Smooth muscle cell (in vitro differentiated cells): ENCODE measurements at regions not wholly inside any gene's neighbourhood (a gene's known extent, or its start where the extent isn't known, plus 50 kb on each side); places are given as distances from the start of the nearest gene placed in this dataset.

Source experiments
- DNase-seq: peaks from one replicate; lab custom pipeline; 2025; ENCODE audit not compliant: unreplicated experiment; lab: John Stamatoyannopoulos, UW
- H2AFZ ChIP-seq: fragments of 200-600 bp; sonication (generic); 2 replicates; pipeline ENCODE4 v1.6.0; 2016; ENCODE audit warnings: antibody characterized with exemption, low read depth, mild to moderate bottlenecking
- H3F3A ChIP-seq: fragments of 200-600 bp; sonication (generic); 2 replicates; pipeline ENCODE4 v1.6.0; 2017; ENCODE audit warnings: antibody characterized with exemption, low read depth
- H3K27ac ChIP-seq: fragments of 200-600 bp; sonication (generic); 2 replicates; pipeline ENCODE4 v1.5.1; 2016; ENCODE audit warnings: low read depth, mild to moderate bottlenecking
- H3K27me3 ChIP-seq: fragments of 200-600 bp; sonication (generic); 2 replicates; pipeline ENCODE4 v1.6.1; 2016; ENCODE audit warnings: low read depth, mild to moderate bottlenecking
- H3K36me3 ChIP-seq: fragments of 200-600 bp; sonication (generic); 2 replicates; pipeline ENCODE4 v1.5.1; 2016; ENCODE audit warnings: low read depth
- H3K4me1 ChIP-seq: fragments of 200-600 bp; sonication (generic); 2 replicates; pipeline ENCODE4 v1.5.1; 2016; ENCODE audit warnings: low read depth
- H3K4me2 ChIP-seq: fragments of 200-600 bp; sonication (generic); 2 replicates; pipeline ENCODE4 v1.6.0; 2016; ENCODE audit warnings: mild to moderate bottlenecking
- H3K4me3 ChIP-seq: fragments of 200-600 bp; sonication (generic); 2 replicates; pipeline ENCODE4 v1.5.1; 2016; ENCODE audit warnings: mild to moderate bottlenecking
- H3K79me2 ChIP-seq: fragments of 200-600 bp; sonication (generic); 2 replicates; pipeline ENCODE4 v1.6.0; 2016; ENCODE audit warnings: low read depth, mild to moderate bottlenecking
- H3K9ac ChIP-seq: fragments of 200-600 bp; sonication (generic); 2 replicates; pipeline ENCODE4 v1.6.0; 2016; ENCODE audit warnings: low read depth
- H3K9me3 ChIP-seq: fragments of 200-600 bp; sonication (generic); replicated peaks from 2 replicates; pipeline ENCODE4 v1.5.1; 2016; ENCODE audit warnings: low read depth
- H4K20me1 ChIP-seq: fragments of 200-600 bp; sonication (generic); 2 replicates; pipeline ENCODE4 v1.6.0; 2016; ENCODE audit warnings: low read depth
- WGBS: methylation state at CpG from one replicate; pipeline ENCODE4 v1.1.7; 2016; ENCODE audit warnings: low lambda C conversion rate; 5-methylcytosine and 5-hydroxymethylcytosine counted together
- TF ChIP-seq, protein P1 (sequence below): fragments of 200-600 bp; sonication (generic); IDR thresholded peaks from 2 replicates; pipeline ENCODE4 v1.5.1; 2017; ENCODE audit warnings: borderline replicate concordance, mild to moderate bottlenecking, antibody characterized with exemption; ENCODE audit not compliant: insufficient read depth, poor library complexity, severe bottlenecking

DNA sequence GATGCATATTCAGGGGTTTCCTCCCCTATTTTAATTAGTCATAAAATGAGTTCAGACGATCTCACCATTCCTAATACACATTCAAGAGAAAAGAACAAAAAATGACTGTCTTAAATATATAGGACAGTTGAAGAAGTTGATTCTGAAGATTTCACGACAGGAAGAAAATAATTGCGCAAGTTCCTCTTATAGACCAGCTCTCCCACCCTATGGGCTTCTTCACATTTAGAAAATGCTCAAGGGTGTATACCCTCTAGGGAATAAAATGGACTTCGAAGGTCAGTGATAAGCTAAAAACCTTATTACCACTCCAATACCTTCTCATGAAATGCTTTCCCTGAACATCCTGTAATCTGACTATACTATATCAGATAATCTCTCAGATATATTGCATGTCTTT, 149.2 kb upstream of the TEX13C start:
- WGBS, result 77% methylated on average over 4 of the region's 4 CpGs
- Histone ChIP-seq H3K27ac (no peak overlapping the region), H3K79me2 (no peaks in the 10 kb centered on the region), H3K4me3 (no peak overlapping the region), H3K4me2 (no peak overlapping the region), H3K27me3 (no peaks in the 10 kb centered on the region), H3K36me3 (no peaks in the 10 kb centered on the region), H2AFZ (no peak overlapping the region), H3K9me3 (no peaks in the 10 kb centered on the region), H4K20me1 (no peaks in the 10 kb centered on the region), H3F3A (no peaks in the 10 kb centered on the region), H3K4me1 (no peaks in the 10 kb centered on the region), H3K9ac (no peak overlapping the region)
- TF ChIP-seq, protein P1, sequence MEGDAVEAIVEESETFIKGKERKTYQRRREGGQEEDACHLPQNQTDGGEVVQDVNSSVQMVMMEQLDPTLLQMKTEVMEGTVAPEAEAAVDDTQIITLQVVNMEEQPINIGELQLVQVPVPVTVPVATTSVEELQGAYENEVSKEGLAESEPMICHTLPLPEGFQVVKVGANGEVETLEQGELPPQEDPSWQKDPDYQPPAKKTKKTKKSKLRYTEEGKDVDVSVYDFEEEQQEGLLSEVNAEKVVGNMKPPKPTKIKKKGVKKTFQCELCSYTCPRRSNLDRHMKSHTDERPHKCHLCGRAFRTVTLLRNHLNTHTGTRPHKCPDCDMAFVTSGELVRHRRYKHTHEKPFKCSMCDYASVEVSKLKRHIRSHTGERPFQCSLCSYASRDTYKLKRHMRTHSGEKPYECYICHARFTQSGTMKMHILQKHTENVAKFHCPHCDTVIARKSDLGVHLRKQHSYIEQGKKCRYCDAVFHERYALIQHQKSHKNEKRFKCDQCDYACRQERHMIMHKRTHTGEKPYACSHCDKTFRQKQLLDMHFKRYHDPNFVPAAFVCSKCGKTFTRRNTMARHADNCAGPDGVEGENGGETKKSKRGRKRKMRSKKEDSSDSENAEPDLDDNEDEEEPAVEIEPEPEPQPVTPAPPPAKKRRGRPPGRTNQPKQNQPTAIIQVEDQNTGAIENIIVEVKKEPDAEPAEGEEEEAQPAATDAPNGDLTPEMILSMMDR, result no peak
- DNase-seq, result no peak

DNA sequence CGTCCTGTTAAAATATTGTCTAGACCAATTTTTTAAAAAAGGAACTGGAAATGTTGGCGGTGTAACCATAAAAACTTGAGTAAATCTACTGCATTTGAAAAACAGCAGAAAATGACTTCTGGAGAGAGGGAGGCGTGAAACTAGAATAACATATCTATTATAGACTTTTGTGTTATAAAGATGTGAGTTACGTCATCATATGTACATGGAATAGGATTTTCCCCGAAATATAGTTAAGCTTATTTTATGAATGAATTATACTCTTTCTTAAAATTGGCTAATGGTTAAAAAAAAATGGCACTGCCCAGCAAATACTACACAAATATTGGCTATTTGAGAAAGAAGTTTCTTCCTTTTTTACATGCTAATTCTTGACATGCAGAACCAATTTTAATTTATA, 147.1 kb upstream of the TEX13C start:
- H3K9ac ChIP-seq, result no peak overlapping the region
- 76% methylated on average over 5 of the region's 5 CpGs for WGBS
- H3K4me1 ChIP-seq, result no peaks in the 10 kb centered on the region
- no peaks in the 10 kb centered on the region for H3K27me3 ChIP-seq
- no peaks in the 10 kb centered on the region for H4K20me1 ChIP-seq
- no peak overlapping the region for H3K27ac ChIP-seq
- H3K9me3 ChIP-seq, result no peaks in the 10 kb centered on the region
- H2AFZ ChIP-seq, result no peak overlapping the region
- H3F3A ChIP-seq, result no peaks in the 10 kb centered on the region
- no peak for DNase-seq
- H3K4me2 ChIP-seq, result no peak overlapping the region
- TF ChIP-seq, protein P1, result no peak
- H3K4me3 ChIP-seq, result no peak overlapping the region
- H3K79me2 ChIP-seq, result no peaks in the 10 kb centered on the region
- no peaks in the 10 kb centered on the region for H3K36me3 ChIP-seq

DNA sequence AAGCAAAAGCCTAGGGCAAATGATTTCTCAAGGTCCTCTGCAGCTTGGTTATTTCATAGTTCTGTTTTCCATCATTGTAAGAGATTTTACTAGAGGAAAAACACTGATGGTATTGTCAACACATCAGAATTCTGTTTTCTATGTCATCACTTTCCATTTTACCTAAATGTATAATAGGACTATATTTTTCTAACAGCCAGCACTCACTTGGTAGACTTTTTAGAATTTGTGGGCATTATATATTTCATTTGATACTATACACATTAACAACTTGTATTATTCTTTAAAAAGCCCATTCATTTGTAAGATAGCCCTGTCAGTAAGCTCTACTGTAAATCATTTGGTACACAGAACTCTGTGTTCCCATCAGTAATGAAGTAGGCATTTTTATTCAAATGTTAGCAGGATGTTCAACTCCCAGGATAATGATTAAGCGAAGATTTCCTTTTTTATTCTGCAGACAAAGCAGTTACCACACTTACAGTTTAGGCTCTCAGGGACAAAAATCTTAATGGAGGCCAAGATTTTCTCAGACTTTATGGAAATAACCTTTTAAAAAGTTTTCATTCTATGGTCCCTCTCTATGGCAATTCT, 143.6 kb upstream of the TEX13C start:
- no peaks in the 10 kb centered on the region for H3K27me3 ChIP-seq
- no peaks in the 10 kb centered on the region for H3K36me3 ChIP-seq
- no peaks in the 10 kb centered on the region for H3K79me2 ChIP-seq
- H3K27ac ChIP-seq, result no peak overlapping the region
- H2AFZ ChIP-seq, result no peak overlapping the region
- DNase-seq, result no peak
- H3K9ac ChIP-seq, result no peak overlapping the region
- H3K9me3 ChIP-seq, result no peaks in the 10 kb centered on the region
- no peak overlapping the region for H3K4me3 ChIP-seq
- 0% methylated on average over 1 of the region's 1 CpG for WGBS
- TF ChIP-seq, protein P1, result no peak
- no peak overlapping the region for H3K4me2 ChIP-seq
- no peaks in the 10 kb centered on the region for H3F3A ChIP-seq
- no peaks in the 10 kb centered on the region for H3K4me1 ChIP-seq
- no peaks in the 10 kb centered on the region for H4K20me1 ChIP-seq

DNA sequence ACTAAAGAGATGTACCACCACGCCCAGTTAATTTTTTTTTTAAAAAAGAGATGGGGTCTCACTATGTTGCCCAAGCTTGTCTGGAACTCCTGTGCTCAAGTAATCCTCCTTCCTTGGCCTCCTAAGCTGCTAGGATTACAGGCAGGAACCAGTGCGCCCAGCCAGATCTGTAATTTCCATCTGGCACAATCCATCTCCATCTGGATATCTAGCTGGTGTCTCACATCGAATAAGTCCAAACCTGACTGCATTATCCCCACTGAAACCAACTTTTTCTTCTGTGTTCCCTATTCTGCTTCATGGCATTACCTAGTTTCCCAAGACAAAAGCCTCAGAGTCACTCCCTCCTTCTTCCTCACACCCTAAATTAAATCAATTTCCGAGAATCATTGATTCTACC, 125.8 kb upstream of the TEX13C start:
- Histone ChIP-seq H3K36me3 (no peaks in the 10 kb centered on the region), H3K4me3 (no peak overlapping the region), H3K4me1 (no peaks in the 10 kb centered on the region), H3K27me3 (no peaks in the 10 kb centered on the region), H3K4me2 (no peak overlapping the region), H3K27ac (no peak overlapping the region), H2AFZ (no peak overlapping the region), H3K9me3 (no peaks in the 10 kb centered on the region), H4K20me1 (no peaks in the 10 kb centered on the region), H3K79me2 (no peaks in the 10 kb centered on the region), H3K9ac (no peak overlapping the region), H3F3A (no peaks in the 10 kb centered on the region)
- WGBS, result 73% methylated on average over 4 of the region's 4 CpGs
- DNase-seq, result no peak
- TF ChIP-seq, protein P1, result no peak
